SK-N-SH (cell line): ENCODE measurements at regions not wholly inside any gene's neighbourhood (a gene's known extent, or its start where the extent isn't known, plus 50 kb on each side); places are given as distances from the start of the nearest gene placed in this dataset.

Source experiments
- CTCF ChIA-PET: fragments of 300-600, 350-600 bp; formaldehyde crosslinking; extraction: SDS; loops from one replicate; lab custom pipeline; 2021; lab: Yijun Ruan, JAX
- POLR2A ChIA-PET: fragments of 350-600 bp; sonication (Branson Sonifier 250); formaldehyde crosslinking; extraction: SDS; loops from one replicate; lab custom pipeline; 2020; ENCODE audit warnings: antibody characterized with exemption, inconsistent platforms; lab: Yijun Ruan, JAX
- DNase-seq: peaks from one replicate; pipeline ENCODE4 v3.0.0; 2012
- H2AFZ ChIP-seq: fragments of 200-600 bp; sonication (generic); 2 replicates; pipeline ENCODE4 v1.8.1; 2016; ENCODE audit warnings: antibody characterized with exemption, mild to moderate bottlenecking, low read depth
- H3F3A ChIP-seq: fragments of 200-600 bp; sonication (generic); replicated peaks from 2 replicates; pipeline ENCODE3; 2016; ENCODE audit warnings: antibody characterized with exemption, mild to moderate bottlenecking; ENCODE audit not compliant: insufficient read depth
- H3K27ac ChIP-seq, 2 experiments: fragments of 200-500 bp in 1 of 2; fragments of 200-600 bp in 1 of 2; sonication (Bioruptor generic) in 1 of 2; sonication (generic), shearing (Covaris generic) in 1 of 2; 2 replicates each; pipeline versions ENCODE4 v1.5.1 to v1.6.1; 2014 to 2016; ENCODE audit warnings: low read depth in 2 of 2, inconsistent platforms in 1 of 2, low read length in 1 of 2, mild to moderate bottlenecking in 1 of 2, mixed read lengths in 1 of 2
- H3K27me3 ChIP-seq: fragments of 200-600 bp; sonication (generic), shearing (Covaris generic); 2 replicates; pipeline ENCODE4 v1.6.1; 2016; ENCODE audit warnings: mixed run types; ENCODE audit not compliant: insufficient read depth
- H3K36me3 ChIP-seq, 2 experiments: fragments of 200-500 bp in 1 of 2; fragments of 200-600 bp in 1 of 2; sonication (Bioruptor generic) in 1 of 2; sonication (generic) in 1 of 2; replicated peaks in 1 of 2; 2 replicates each; pipeline versions ENCODE3 to v1.5.1; 2014 to 2016; ENCODE audit warnings: low read length in 1 of 2, mild to moderate bottlenecking in 1 of 2; ENCODE audit not compliant: insufficient read depth in 2 of 2, control insufficient read depth in 1 of 2
- H3K4me1 ChIP-seq, 2 experiments: fragments of 200-500 bp in 1 of 2; fragments of 200-600 bp in 1 of 2; sonication (Bioruptor generic) in 1 of 2; sonication (generic), shearing (Covaris generic) in 1 of 2; 2 replicates each; pipeline versions ENCODE4 v1.5.1 to v1.6.1; 2014 to 2016; ENCODE audit warnings: low read depth in 1 of 2, low read length in 1 of 2, mixed run types in 1 of 2; ENCODE audit not compliant: insufficient read depth in 2 of 2, control insufficient read depth in 1 of 2
- H3K4me2 ChIP-seq: fragments of 200-600 bp; sonication (generic), shearing (Covaris generic); 2 replicates; pipeline ENCODE4 v1.6.1; 2017; ENCODE audit warnings: mixed run types
- H3K4me3 ChIP-seq, 2 experiments: fragments of 200-500 bp in 1 of 2; fragments of 200-600 bp in 1 of 2; sonication (Bioruptor generic) in 1 of 2; sonication (generic), shearing (Covaris generic) in 1 of 2; 2 replicates each; pipeline versions ENCODE4 v1.5.1 to v1.8.1; 2014 to 2016; ENCODE audit warnings: low read depth in 2 of 2, inconsistent platforms in 1 of 2, low read length in 1 of 2, mild to moderate bottlenecking in 1 of 2, mixed read lengths in 1 of 2, moderate library complexity in 1 of 2
- H3K79me2 ChIP-seq: fragments of 200-600 bp; sonication (generic); 2 replicates; pipeline ENCODE4 v1.8.1; 2017; ENCODE audit warnings: mild to moderate bottlenecking; ENCODE audit not compliant: insufficient read depth
- H3K9ac ChIP-seq: fragments of 200-600 bp; sonication (generic); 2 replicates; pipeline ENCODE4 v1.6.1; 2017; ENCODE audit warnings: mixed run types
- H3K9me2 ChIP-seq: fragments of 200-600 bp; sonication (generic); 2 replicates; pipeline ENCODE4 v1.6.1; 2017; ENCODE audit warnings: mixed run types
- H3K9me3 ChIP-seq: fragments of 200-600 bp; sonication (generic); 2 replicates; pipeline ENCODE4 v1.6.1; 2017; ENCODE audit warnings: mixed run types, mild to moderate bottlenecking, moderate library complexity
- H4K20me1 ChIP-seq: fragments of 200-600 bp; sonication (generic); 2 replicates; pipeline ENCODE4 v1.6.1; 2017; ENCODE audit warnings: mild to moderate bottlenecking, mixed run types; ENCODE audit not compliant: insufficient read depth
- CHD2 ChIP-seq: fragments of 150-350 bp; IDR thresholded peaks from 2 replicates; pipeline ENCODE4 v1.6.1; 2018; ENCODE audit warnings: low read length; ENCODE audit not compliant: partially characterized antibody
- CTCF ChIP-seq: fragments of 200-600 bp; sonication (generic); IDR thresholded peaks from 2 replicates; pipeline ENCODE4 v1.6.1; 2017; ENCODE audit warnings: antibody characterized with exemption, mild to moderate bottlenecking, moderate library complexity
- EP300 ChIP-seq, 2 experiments: IDR thresholded peaks; 2 replicates each; pipeline versions ENCODE4 v1.4.0 to v1.6.1; 2012; ENCODE audit warnings: borderline replicate concordance in 1 of 2, low read depth in 1 of 2, low read length in 1 of 2
- FOSL2 ChIP-seq: IDR thresholded peaks from 2 replicates; pipeline ENCODE4 v1.4.0; 2012; ENCODE audit warnings: low read depth, mild to moderate bottlenecking, moderate library complexity, borderline replicate concordance
- FOXJ3 ChIP-seq: sonication (generic); formaldehyde crosslinking; IDR thresholded peaks from 2 replicates; pipeline ENCODE4 v1.5.1; 2020; ENCODE audit warnings: mild to moderate bottlenecking, missing genetic modification reagents
- GATA2 ChIP-seq: sonication (generic); formaldehyde crosslinking; IDR thresholded peaks from 2 replicates; pipeline ENCODE4 v1.5.0; 2020; ENCODE audit warnings: mild to moderate bottlenecking, missing genetic modification reagents
- IRF3 ChIP-seq: fragments of 150-350 bp; IDR thresholded peaks from 2 replicates; pipeline ENCODE4 v1.6.1; 2016; ENCODE audit warnings: mild to moderate bottlenecking, low read depth, low read length
- JUND ChIP-seq: IDR thresholded peaks from 2 replicates; pipeline ENCODE4 v1.4.0; 2012
- MEF2A ChIP-seq: IDR thresholded peaks from 2 replicates; pipeline ENCODE4 v1.4.0; 2012; ENCODE audit warnings: low read depth, borderline replicate concordance
- PBX3 ChIP-seq: IDR thresholded peaks from 2 replicates; pipeline ENCODE4; 2012
- RAD21 ChIP-seq: IDR thresholded peaks from 2 replicates; pipeline ENCODE4 v1.6.1; 2012; ENCODE audit warnings: mild to moderate bottlenecking, low read length
- RFX5 ChIP-seq: IDR thresholded peaks from 2 replicates; pipeline ENCODE4 v1.6.1; 2012; ENCODE audit warnings: mild to moderate bottlenecking, improper control_type of control experiment, low read length
- SIN3A ChIP-seq: IDR thresholded peaks from 2 replicates; pipeline ENCODE4 v1.6.1; 2012; ENCODE audit warnings: low read depth, mild to moderate bottlenecking, low read length, moderate library complexity, borderline replicate concordance
- SMC3 ChIP-seq: IDR thresholded peaks from 2 replicates; pipeline ENCODE4 v1.6.1; 2012; ENCODE audit warnings: low read depth, low read length, improper control_type of control experiment
- TCF12 ChIP-seq: IDR thresholded peaks from 2 replicates; pipeline ENCODE4 v1.4.0; 2012
- USF2 ChIP-seq: fragments of 150-350 bp; IDR thresholded peaks from 2 replicates; pipeline ENCODE4 v1.6.1; 2017; ENCODE audit warnings: antibody characterized with exemption, low read length, low read depth, borderline replicate concordance
- WGBS: methylation state at CpG from one replicate; pipeline ENCODE4 v1.1.6; 2017; ENCODE audit warnings: low lambda C conversion rate; 5-methylcytosine and 5-hydroxymethylcytosine counted together

GRCh38 chr11:42093541-42093940, 634.1 kb upstream of the LRRC4C start:
- WGBS = 24% methylated on average over 3 of the region's 3 CpGs
- ChIA-PET CTCF (no interaction called here), POLR2A (no interaction called here)
- Histone ChIP-seq H2AFZ (no peak overlapping the region), H3K4me3 (no peak overlapping the region), H3K4me1 (no peaks in the 10 kb centered on the region), H3K27ac (no peak overlapping the region), H4K20me1 (no peaks in the 10 kb centered on the region), H3F3A (no peaks in the 10 kb centered on the region), H3K36me3 (no peaks in the 10 kb centered on the region), H3K9me2 (no peaks in the 10 kb centered on the region), H3K9me3 (no peaks in the 10 kb centered on the region), H3K9ac (no peak overlapping the region), H3K79me2 (no peaks in the 10 kb centered on the region), H3K27me3 (no peaks in the 10 kb centered on the region), H3K4me2 (no peak overlapping the region)
- TF ChIP-seq FOSL2 = no peak
- TF ChIP-seq SMC3 = no peak
- no peak for TF ChIP-seq IRF3
- no peak for TF ChIP-seq RAD21
- no peak for TF ChIP-seq TCF12
- TF ChIP-seq SIN3A = no peak
- TF ChIP-seq JUND = no peak
- no peak for TF ChIP-seq PBX3
- TF ChIP-seq GATA2 (CRISPR knock-in tag) = no peak
- no peak for TF ChIP-seq EP300 (IDR thresholded peaks at IDR 0.05; ENCODE audit: borderline replicate concordance in 1 of 2, low read depth in 1 of 2, low read length in 1 of 2)
- no peak for TF ChIP-seq CHD2
- TF ChIP-seq USF2 = no peak
- TF ChIP-seq MEF2A = no peak
- TF ChIP-seq CTCF = no peak
- no peak for DNase-seq

GRCh38 chr11:42098075-42098474, 638.6 kb upstream of the LRRC4C start:
- POLR2A ChIA-PET = no interaction called here
- no peaks in the 10 kb centered on the region for H3K27me3 ChIP-seq
- H3K4me3 ChIP-seq = no peak overlapping the region
- no peak for DNase-seq
- no peak for TF ChIP-seq RAD21
- no peak for TF ChIP-seq FOXJ3 (CRISPR knock-in tag)
- no peak for TF ChIP-seq RFX5
- no peak for TF ChIP-seq CTCF
- TF ChIP-seq, all 33 proteins: peak for 0
- no peak overlapping the region for H3K4me2 ChIP-seq
- H3K36me3 ChIP-seq = no peaks in the 10 kb centered on the region
- H2AFZ ChIP-seq = no peak overlapping the region
- no peaks in the 10 kb centered on the region for H3K4me1 ChIP-seq
- H3K9ac ChIP-seq = no peak overlapping the region
- no peaks in the 10 kb centered on the region for H3K9me3 ChIP-seq
- no peaks in the 10 kb centered on the region for H4K20me1 ChIP-seq
- H3K79me2 ChIP-seq = no peaks in the 10 kb centered on the region
- H3F3A ChIP-seq = no peaks in the 10 kb centered on the region
- CTCF ChIA-PET = no interaction called here
- H3K9me2 ChIP-seq = no peaks in the 10 kb centered on the region
- no peak overlapping the region for H3K27ac ChIP-seq
- WGBS = 4% methylated on average over 1 of the region's 1 CpG
